Thyroid gland (tissue), 4 donors: ENCODE measurements at regions not wholly inside any gene's neighbourhood (a gene's known extent, or its start where the extent isn't known, plus 50 kb on each side); places are given as distances from the start of the nearest gene placed in this dataset.

Experiments
- POLR2A ChIP-seq, 2 donors: fragments of 450-650 bp; IDR thresholded peaks; one replicate each; pipeline ENCODE4 v1.6.1; 2017; ENCODE audit warnings: antibody characterized with exemption in 2 of 2, mild to moderate bottlenecking in 2 of 2, moderate library complexity in 1 of 2
- TF ChIP-seq, protein P1 (sequence below), 6 experiments: fragments of 200-600 bp in 3 of 6; fragments of 450-650 bp in 3 of 6; sonication (generic) in 3 of 6; IDR thresholded peaks; one replicate each; pipeline ENCODE4 v1.5.1; 2016 to 2019; ENCODE audit warnings: antibody characterized with exemption in 6 of 6, mild to moderate bottlenecking in 2 of 6, inconsistent platforms in 1 of 6, moderate library complexity in 1 of 6

DNA sequence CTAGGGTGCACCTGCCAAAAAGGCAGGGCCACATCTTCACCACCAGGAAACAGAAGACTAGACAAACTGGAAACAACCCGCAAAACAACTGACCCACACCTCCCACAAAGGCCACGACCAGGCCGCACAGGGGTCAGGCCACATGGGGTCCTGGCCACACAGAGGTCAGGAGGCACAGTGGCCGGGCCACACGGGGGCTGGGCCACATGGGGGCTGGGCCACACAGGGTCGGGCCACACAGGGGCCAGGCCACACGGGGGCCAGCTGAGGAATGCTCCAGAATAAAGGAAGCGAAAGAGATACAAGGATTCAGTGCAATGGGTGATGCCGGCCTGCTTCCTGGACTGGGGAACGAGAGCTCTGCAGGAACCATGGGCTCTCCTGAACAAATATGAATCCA, 91.6 kb downstream of the OLFM1 start:
- TF ChIP-seq POLR2A (IDR thresholded peaks at IDR 0.05), result no peak
- TF ChIP-seq, protein P1, sequence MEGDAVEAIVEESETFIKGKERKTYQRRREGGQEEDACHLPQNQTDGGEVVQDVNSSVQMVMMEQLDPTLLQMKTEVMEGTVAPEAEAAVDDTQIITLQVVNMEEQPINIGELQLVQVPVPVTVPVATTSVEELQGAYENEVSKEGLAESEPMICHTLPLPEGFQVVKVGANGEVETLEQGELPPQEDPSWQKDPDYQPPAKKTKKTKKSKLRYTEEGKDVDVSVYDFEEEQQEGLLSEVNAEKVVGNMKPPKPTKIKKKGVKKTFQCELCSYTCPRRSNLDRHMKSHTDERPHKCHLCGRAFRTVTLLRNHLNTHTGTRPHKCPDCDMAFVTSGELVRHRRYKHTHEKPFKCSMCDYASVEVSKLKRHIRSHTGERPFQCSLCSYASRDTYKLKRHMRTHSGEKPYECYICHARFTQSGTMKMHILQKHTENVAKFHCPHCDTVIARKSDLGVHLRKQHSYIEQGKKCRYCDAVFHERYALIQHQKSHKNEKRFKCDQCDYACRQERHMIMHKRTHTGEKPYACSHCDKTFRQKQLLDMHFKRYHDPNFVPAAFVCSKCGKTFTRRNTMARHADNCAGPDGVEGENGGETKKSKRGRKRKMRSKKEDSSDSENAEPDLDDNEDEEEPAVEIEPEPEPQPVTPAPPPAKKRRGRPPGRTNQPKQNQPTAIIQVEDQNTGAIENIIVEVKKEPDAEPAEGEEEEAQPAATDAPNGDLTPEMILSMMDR (IDR thresholded peaks at IDR 0.05), result no peak
